ENCODE measurements at regions not wholly inside any gene's neighbourhood (a gene's known extent, or its start where the extent isn't known, plus 50 kb on each side); places are given as distances from the start of the nearest gene placed in this dataset.

DNA sequence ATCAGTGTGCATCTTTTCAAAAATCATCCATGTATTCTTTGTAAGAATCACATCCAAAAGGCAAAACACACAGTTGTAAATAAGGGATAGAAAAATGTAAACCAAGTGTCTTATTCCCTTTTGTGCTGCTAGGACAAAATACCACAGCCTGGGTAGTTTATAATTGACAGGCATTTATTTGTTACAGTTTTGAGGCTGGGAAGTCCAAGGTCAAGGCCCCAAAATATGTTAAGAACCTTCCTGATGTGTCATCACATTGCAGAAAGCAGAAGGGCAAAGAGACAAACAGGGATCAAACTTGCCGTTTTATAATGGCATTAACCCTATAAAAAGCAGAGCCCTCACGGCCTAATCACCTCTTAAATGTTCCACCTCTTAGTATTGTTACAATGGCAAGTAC, 364.8 kb downstream of the MED10 start:
- in situ Hi-C loops (cut with MboI; ENCODE audit: low sequenced_read_pairs, unreplicated experiment) = no loop called here
- TF ChIP-seq, protein P1, sequence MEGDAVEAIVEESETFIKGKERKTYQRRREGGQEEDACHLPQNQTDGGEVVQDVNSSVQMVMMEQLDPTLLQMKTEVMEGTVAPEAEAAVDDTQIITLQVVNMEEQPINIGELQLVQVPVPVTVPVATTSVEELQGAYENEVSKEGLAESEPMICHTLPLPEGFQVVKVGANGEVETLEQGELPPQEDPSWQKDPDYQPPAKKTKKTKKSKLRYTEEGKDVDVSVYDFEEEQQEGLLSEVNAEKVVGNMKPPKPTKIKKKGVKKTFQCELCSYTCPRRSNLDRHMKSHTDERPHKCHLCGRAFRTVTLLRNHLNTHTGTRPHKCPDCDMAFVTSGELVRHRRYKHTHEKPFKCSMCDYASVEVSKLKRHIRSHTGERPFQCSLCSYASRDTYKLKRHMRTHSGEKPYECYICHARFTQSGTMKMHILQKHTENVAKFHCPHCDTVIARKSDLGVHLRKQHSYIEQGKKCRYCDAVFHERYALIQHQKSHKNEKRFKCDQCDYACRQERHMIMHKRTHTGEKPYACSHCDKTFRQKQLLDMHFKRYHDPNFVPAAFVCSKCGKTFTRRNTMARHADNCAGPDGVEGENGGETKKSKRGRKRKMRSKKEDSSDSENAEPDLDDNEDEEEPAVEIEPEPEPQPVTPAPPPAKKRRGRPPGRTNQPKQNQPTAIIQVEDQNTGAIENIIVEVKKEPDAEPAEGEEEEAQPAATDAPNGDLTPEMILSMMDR (IDR thresholded peaks at IDR 0.05; ENCODE audit: borderline replicate concordance, control extremely low read depth, extremely low read depth, insufficient read depth, missing control alignments) = no peak
- DNase-seq (ENCODE audit: low spot score) = no peak

DNA sequence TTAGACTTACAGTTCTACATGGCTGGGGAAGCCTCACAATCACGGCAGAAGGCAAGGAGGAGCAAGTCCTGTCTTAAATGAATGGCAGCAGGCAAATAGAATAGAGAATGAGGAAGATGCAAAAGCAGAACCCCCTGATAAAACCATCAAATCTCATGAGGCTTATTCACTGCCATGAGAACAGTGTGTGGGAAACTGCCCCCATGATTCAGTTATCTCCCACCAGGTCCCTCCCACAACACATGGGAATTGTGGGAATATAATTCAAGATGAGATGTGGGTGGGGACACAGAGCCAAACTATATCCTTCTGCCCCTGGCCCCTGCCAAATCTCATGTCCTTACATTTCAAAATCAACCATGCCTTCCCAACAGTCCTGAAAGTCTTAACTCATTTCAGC, 367.1 kb downstream of the MED10 start:
- no peak for DNase-seq (ENCODE audit: low spot score)
- TF ChIP-seq, protein P1 (IDR thresholded peaks at IDR 0.05; ENCODE audit: borderline replicate concordance, control extremely low read depth, extremely low read depth, insufficient read depth, missing control alignments) = no peak
- in situ Hi-C loops (cut with MboI; ENCODE audit: low sequenced_read_pairs, unreplicated experiment) = no loop called here

- DNase-seq (ENCODE audit: low spot score) = no peak
- in situ Hi-C loops (cut with MboI; ENCODE audit: low sequenced_read_pairs, unreplicated experiment) = no loop called here
- TF ChIP-seq, protein P1 (IDR thresholded peaks at IDR 0.05; ENCODE audit: borderline replicate concordance, control extremely low read depth, extremely low read depth, insufficient read depth, missing control alignments) = no peak
These were observed 371.5 kb downstream of the MED10 start for GRCh38 chr5:6006838-6007314.

- TF ChIP-seq, protein P1 (IDR thresholded peaks at IDR 0.05; ENCODE audit: borderline replicate concordance, control extremely low read depth, extremely low read depth, insufficient read depth, missing control alignments) = no peak
- no peak for DNase-seq (ENCODE audit: low spot score)
- in situ Hi-C loops (cut with MboI; ENCODE audit: low sequenced_read_pairs, unreplicated experiment) = no loop called here
These were observed 375.1 kb downstream of the MED10 start for GRCh38 chr5:6003040-6003825.

DNA sequence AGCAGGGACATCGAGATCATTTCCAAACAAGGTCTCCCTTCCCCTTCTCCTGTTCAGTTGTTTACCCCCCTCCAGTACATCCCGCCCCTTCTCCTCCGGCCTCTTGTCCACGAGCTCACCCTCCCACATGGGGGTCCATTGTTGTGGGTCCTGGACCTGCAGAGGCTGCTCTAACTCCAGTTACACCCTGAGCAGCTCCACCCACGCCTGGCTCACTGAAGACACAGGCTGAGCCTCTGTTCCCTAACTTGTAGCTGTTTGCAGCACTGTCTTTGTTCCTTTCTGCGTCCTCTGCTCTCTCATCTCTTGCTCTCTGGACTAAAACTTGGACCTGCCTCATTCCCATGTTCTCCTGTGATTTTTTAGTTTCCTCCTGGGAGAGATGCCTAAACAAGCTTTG, 377.5 kb downstream of the MED10 start:
- TF ChIP-seq, protein P1 (IDR thresholded peaks at IDR 0.05; ENCODE audit: borderline replicate concordance, control extremely low read depth, extremely low read depth, insufficient read depth, missing control alignments) = no peak
- no peak for DNase-seq (ENCODE audit: low spot score)
- in situ Hi-C loops (cut with MboI; ENCODE audit: low sequenced_read_pairs, unreplicated experiment) = no loop called here

- TF ChIP-seq, protein P1 (IDR thresholded peaks at IDR 0.05; ENCODE audit: borderline replicate concordance, control extremely low read depth, extremely low read depth, insufficient read depth, missing control alignments) = no peak
- DNase-seq (ENCODE audit: low spot score) = no peak
- in situ Hi-C loops (cut with MboI; ENCODE audit: low sequenced_read_pairs, unreplicated experiment) = no loop called here
These were observed 382.5 kb downstream of the MED10 start for GRCh38 chr5:5995819-5996218.

Measured in GM13976 (cell line).